HL-60 (cell line): ENCODE measurements at regions not wholly inside any gene's neighbourhood (a gene's known extent, or its start where the extent isn't known, plus 50 kb on each side); places are given as distances from the start of the nearest gene placed in this dataset.

ENCODE experiments used
- DNase-seq, 2 experiments: peaks; one replicate each; pipeline ENCODE4 v3.0.0-alpha.2; 2010 to 2020; ENCODE audit warnings: low read depth in 1 of 2, low spot score in 1 of 2
- H3K27ac ChIP-seq: fragments of 250-450 bp; sonication (Bioruptor Pico); replicated peaks from 2 replicates; pipeline ENCODE4 v1.5.1; 2020; ENCODE audit warnings: mild to moderate bottlenecking, moderate library complexity
- H3K27me3 ChIP-seq: fragments of 250-450 bp; sonication (Bioruptor Pico); 2 replicates; pipeline ENCODE4 v1.5.1; 2021; ENCODE audit warnings: mild to moderate bottlenecking, moderate library complexity; ENCODE audit not compliant: insufficient read depth, poor library complexity, severe bottlenecking
- H3K4me3 ChIP-seq: replicated peaks from 2 replicates; pipeline ENCODE4 v1.5.1; 2011; ENCODE audit warnings: mild to moderate bottlenecking, control low read depth, low read length; ENCODE audit not compliant: insufficient read depth
- GABPA ChIP-seq: IDR thresholded peaks from 2 replicates; pipeline ENCODE4 v1.6.1; 2012; ENCODE audit warnings: low read depth
- POLR2AphosphoS5 ChIP-seq: IDR thresholded peaks from 2 replicates; pipeline ENCODE4 v1.6.1; 2012; ENCODE audit warnings: low read depth
- SPI1 ChIP-seq: IDR thresholded peaks from 2 replicates; pipeline ENCODE4 v1.6.1; 2012; ENCODE audit warnings: low read depth, mild to moderate bottlenecking, borderline replicate concordance
- TF ChIP-seq, protein P1 (sequence below): IDR thresholded peaks from one replicate; pipeline ENCODE4 v1.5.1; 2011; ENCODE audit warnings: low read length, control low read depth, inconsistent platforms; ENCODE audit not compliant: insufficient read depth
- TF ChIP-seq, protein P2 (sequence below): IDR thresholded peaks from 2 replicates; pipeline ENCODE4 v1.6.1; 2012; ENCODE audit warnings: low read depth; ENCODE audit not compliant: insufficient replicate concordance

- no peak overlapping the region for H3K27ac ChIP-seq
- H3K27me3 ChIP-seq, result no peaks in the 10 kb centered on the region
- H3K4me3 ChIP-seq, result no peak overlapping the region
- DNase-seq, result no peak
- TF ChIP-seq POLR2AphosphoS5 (no peak), SPI1 (no peak), GABPA (no peak)
- TF ChIP-seq, protein P1, sequence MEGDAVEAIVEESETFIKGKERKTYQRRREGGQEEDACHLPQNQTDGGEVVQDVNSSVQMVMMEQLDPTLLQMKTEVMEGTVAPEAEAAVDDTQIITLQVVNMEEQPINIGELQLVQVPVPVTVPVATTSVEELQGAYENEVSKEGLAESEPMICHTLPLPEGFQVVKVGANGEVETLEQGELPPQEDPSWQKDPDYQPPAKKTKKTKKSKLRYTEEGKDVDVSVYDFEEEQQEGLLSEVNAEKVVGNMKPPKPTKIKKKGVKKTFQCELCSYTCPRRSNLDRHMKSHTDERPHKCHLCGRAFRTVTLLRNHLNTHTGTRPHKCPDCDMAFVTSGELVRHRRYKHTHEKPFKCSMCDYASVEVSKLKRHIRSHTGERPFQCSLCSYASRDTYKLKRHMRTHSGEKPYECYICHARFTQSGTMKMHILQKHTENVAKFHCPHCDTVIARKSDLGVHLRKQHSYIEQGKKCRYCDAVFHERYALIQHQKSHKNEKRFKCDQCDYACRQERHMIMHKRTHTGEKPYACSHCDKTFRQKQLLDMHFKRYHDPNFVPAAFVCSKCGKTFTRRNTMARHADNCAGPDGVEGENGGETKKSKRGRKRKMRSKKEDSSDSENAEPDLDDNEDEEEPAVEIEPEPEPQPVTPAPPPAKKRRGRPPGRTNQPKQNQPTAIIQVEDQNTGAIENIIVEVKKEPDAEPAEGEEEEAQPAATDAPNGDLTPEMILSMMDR, result no peak
- TF ChIP-seq, protein P2, sequence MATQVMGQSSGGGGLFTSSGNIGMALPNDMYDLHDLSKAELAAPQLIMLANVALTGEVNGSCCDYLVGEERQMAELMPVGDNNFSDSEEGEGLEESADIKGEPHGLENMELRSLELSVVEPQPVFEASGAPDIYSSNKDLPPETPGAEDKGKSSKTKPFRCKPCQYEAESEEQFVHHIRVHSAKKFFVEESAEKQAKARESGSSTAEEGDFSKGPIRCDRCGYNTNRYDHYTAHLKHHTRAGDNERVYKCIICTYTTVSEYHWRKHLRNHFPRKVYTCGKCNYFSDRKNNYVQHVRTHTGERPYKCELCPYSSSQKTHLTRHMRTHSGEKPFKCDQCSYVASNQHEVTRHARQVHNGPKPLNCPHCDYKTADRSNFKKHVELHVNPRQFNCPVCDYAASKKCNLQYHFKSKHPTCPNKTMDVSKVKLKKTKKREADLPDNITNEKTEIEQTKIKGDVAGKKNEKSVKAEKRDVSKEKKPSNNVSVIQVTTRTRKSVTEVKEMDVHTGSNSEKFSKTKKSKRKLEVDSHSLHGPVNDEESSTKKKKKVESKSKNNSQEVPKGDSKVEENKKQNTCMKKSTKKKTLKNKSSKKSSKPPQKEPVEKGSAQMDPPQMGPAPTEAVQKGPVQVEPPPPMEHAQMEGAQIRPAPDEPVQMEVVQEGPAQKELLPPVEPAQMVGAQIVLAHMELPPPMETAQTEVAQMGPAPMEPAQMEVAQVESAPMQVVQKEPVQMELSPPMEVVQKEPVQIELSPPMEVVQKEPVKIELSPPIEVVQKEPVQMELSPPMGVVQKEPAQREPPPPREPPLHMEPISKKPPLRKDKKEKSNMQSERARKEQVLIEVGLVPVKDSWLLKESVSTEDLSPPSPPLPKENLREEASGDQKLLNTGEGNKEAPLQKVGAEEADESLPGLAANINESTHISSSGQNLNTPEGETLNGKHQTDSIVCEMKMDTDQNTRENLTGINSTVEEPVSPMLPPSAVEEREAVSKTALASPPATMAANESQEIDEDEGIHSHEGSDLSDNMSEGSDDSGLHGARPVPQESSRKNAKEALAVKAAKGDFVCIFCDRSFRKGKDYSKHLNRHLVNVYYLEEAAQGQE, result no peak
These were observed 55.3 kb upstream of the SLC6A6 start for GRCh38 chr3:14347110-14347509.

GRCh38 chr3:14351617-14352001 lies 50.8 kb upstream of the SLC6A6 start:
- no peak for DNase-seq
- TF ChIP-seq GABPA (no peak), POLR2AphosphoS5 (no peak), SPI1 (no peak)
- TF ChIP-seq, protein P2, result no peak
- TF ChIP-seq, protein P1, result no peak
- no peak overlapping the region for H3K27ac ChIP-seq
- H3K27me3 ChIP-seq, result no peaks in the 10 kb centered on the region
- H3K4me3 ChIP-seq, result no peak overlapping the region

DNA sequence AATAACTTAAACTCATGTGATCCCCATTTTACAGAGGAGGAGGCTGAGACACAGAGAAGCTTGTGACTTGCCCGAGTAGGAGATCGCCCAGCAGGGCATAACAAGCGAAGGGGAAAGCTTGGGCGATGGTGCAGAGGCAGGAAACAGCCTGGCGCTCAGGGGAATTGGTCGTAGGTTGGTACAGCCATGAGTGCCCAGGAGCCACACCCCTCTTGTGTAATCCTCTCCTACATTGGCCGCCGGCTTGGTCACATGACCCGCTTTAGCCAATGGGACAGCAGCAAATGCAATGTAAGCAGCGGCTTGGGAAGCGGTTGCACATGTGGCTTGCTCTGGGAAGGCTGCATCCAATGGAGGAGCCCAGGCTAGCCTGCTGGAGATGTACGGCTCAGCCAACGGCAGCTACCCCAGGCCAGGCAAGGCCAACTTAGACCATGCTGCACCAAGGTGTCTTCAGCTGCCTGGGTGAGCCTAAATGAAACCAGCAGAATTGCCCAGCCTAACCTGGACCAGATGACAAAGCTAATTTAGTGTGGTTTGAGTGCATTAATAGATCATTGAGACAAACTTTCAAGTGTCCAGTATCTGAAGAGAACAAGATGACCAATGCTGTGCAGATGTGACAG lies 50.3 kb upstream of the SLC6A6 start:
- no peaks in the 10 kb centered on the region for H3K27me3 ChIP-seq
- DNase-seq, result peak in 1 of 2 experiments; percentile 18
- no peak overlapping the region for H3K27ac ChIP-seq
- H3K4me3 ChIP-seq, result no peak overlapping the region
- TF ChIP-seq, protein P1, result no peak
